Dedifferentiated amniotic fluid mesenchymal stem cell (primary cell): ENCODE measurements at regions not wholly inside any gene's neighbourhood (a gene's known extent, or its start where the extent isn't known, plus 50 kb on each side); places are given as distances from the start of the nearest gene placed in this dataset.
"Not testable (repeated sequence)": the region's sequence is repeated elsewhere in the genome, so short reads cannot be mapped to it uniquely, and the experiment has no call there.

ENCODE experiments used
- DNase-seq: peaks from one replicate; pipeline ENCODE4 v3.0.0-alpha.2; 2016; ENCODE audit errors: extremely low spot score

DNA sequence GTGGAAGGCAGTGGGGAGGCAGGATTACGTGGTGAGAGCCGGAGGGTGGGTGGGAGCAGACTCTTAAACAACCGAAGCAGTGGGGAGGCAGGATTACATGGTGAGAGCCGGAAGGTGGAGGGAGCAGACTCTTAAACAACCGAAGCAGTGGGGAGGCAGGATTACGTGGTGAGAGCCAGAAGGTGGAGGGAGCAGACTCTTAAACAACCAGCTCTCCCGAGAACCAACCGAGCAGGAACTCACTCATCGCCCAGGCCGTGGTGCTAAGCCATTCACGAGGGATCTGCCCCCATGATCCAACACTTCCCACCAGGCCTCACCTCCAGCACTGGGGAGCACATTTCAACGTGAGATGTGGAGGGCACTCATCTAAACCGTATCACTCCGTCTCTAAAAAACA lies 87.7 kb downstream of the RTP5 start:
- no peak for DNase-seq

DNA sequence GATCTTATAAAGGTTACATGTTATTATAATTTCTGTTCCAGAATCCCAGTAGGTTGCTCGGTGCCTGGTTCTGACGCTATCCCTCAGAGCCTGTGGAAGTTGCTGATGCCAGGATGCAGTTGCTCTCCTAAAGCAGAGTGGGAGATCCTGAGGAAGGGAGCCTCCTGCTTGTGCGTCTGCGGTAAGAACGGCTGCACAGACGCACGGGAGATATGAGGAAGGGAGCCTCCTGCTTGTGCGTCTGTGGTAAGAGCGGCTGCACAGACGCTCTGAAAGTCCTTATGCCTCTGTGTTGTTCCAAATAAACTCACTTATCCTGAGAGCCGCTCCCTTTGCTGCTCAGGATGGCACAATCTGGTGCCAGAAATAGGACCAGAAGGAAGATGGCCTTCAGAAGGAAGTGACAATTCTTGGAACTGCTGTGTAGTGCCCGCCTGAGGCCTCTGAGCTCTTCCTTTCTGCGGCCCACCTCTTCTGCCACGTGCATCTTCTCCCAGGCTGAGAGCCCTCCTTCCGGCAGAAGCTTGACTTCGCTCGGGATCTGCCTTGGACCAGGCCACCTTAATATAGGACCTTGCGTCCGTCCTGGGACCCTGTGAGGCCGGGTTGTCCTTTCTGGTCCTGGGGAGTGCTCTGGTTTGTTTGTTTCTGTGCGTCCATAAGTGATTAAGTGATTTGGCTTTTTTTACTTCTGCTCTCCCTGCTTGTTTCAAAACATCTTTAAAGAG lies 89.5 kb downstream of the RTP5 start:
- no peak for DNase-seq

DNA sequence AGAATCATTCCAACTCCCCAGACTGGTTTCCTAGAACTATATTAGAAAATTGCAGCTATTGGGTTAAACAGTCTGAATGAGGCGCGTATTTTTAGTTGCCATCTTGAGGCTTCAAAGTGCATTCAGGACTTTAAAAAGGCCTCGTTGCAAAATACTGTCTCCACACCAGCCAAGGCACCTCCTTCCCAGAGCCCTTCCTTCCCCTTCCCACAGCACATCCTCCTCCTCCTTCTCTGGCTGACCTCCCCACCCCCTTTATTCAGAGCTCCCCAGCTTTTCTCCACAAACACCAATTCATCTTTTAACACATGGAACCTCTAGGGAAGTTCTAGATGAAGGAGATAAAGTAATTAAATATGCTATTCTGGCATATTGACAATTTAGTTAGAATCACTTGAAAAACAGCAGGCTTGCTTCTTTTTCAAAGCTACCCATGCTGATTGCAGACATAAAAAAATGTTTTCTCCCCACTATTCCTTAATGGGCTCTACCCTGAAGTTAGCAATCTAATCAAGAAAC lies 90.3 kb downstream of the RTP5 start:
- no peak for DNase-seq

DNA sequence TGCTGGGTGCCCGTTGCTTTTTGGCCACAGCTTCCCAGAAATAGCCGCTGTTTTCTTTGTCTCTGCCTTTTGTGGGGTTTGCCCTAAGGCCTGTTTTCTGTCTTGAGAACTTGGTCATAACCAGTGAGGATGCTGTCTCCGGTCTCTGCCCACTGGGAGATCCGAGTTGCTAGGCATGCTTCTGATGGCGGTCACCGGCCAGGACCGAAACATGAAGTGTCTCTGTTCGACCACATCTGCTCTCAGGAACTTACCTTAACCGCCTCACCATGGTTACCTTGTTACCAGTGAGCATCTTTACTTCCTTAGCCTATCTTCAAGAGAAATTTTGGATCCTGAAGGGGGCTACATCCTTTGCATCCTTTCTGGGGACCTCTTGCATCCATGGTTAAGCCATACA lies 91.9 kb downstream of the RTP5 start:
- DNase-seq, result no peak

DNA sequence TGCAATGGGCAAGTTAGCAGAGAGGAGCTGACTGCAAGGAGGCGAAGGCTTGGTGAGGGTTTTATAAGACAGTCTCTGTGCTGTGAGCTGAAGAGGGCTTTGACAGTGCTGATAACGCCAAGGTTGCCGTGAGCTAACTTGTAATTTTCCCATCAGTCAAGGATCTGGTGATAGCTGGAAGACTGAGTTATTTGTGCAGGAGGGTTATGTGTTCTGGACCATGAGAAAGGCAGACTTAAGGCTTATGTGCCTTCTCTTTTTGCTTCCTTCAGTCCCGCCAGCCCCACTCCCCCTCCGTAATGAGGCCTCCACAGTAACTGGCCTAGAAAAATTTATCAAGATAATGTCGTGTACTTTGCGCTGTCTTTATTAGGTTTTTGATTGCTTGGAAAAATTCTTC lies 94.6 kb downstream of the RTP5 start:
- no peak for DNase-seq

DNA sequence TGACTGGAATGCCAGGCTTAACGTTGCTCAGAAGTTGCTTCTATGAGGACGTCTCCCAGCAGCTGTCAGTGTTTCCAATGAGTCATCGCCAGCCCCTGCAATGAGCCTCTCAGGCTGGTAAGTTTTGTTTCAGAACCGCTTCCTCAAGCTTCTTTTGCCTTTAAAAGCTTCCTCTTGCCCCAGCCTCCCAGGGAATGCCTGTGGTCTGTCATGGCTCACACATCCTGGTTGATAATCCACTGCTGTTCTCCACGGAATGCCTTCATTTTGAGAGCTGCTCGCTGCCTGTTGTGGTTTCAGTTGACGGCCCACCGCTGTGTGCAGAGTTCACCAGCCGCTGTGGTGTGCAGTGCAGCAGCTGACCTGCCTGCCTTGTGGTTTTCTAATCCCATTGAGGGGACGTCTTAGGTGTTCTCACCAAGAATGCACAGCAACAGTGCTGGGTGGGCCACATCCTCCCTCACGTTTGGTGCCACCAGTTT lies 96.4 kb downstream of the RTP5 start:
- peak; percentile 96 for DNase-seq

DNA sequence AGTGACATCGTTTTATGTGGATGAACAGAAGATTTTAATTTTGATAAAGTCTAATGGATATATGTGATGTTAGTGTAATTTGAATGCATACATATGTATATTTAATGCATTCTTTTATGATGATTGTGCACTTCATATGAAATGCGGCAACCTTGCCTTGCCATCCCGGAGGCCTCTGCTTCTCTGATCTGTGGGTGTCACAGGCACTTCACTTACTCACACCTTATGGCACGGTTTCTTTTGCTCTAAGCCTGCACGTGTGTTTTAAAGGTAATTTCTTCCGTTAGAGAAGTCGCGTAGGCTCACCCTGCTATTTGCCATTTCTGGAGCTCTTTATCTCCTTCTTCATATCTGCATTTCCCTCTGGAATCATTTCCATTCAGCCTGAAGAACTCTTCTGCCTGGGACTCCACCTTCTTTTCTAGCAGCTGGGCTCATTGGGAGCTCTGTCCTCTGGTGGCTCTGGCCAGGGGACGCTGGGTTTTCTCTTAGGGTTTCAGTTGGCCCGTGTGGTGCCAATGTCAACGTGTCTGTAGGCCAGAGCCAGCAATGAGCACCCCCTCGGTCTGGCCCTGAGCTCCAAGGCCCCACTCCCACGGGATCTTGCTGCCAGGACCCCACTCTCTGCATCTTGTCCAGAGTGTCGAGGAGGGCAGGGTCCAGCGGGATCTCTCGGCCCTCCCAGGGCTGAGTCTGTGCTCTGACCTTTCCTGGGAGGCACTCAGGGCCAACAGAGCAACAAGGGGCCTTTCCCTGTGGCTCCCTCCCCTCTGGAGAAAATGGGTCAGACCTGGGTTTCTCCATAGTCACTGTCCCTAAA lies 97.3 kb downstream of the RTP5 start:
- no peak for DNase-seq

DNA sequence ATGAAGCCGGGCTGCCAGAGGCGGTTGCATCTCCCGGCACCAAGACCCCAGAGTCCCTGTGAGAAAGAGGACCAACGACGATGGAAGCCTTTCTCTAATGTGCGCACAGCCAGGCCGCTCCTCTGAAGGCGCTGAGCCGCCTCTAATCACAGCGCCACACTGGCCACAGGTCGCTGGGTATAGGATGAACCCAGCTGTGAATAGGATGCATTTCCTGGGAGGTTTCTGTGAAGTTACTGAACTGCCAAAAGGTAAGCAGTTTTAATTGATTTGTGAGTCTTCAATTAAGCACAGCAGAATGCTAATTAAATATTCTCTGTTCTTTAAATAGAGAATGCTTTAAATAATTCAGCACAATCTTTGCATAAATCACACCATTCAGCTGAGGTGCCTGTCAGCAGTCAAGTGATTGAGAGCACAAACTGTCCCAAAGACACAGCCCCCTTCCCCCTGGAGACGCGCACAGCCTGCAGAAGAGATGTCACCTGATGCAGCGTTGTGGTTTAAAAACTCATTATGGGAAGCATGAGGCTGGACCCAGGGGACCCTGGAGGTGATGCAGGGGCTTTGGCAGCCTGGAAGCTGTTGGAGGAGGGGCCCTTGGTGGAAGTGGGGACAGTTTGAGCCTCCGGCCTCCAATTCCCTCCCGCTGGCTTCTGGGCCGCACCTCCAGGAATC lies 98.1 kb downstream of the RTP5 start:
- DNase-seq, result no peak

DNA sequence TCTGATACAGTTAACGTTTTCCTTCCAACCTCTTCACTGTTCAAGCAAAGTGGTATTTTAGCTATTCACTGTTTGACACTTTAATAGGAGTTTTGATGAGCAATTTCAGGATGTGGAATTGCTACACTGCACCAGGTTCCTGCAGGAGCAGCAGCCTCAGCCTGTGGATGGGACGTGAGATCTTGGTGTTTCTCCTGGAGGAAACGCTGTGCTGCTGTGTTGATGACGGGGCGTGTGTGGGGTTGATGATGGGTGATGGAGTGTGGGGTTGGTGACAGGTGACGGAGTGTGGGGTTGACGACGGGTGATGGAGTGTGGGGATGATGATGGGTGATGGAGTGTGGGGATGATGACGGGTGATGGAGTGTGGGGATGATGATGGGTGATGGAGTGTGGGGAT lies 98.9 kb downstream of the RTP5 start:
- no peak for DNase-seq

DNA sequence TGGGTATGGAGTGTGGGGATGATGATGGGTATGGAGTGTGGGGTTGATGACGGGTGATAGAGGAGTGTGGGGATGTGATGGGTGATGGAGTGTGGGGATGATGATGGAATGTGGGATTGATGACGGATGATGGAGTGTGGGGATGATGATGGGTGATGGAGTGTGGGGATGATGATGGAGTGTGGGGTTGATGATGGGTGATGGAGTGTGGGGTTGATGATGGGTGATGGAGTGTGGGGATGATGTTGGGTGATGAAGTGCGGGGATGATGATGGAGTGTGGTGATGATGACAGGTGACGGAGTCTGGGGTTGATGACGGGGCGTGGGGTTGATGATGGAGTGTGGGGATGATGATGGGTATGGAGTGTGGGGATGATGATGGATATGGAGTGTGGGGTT lies 99.7 kb downstream of the RTP5 start:
- not testable (repeated sequence) for DNase-seq

DNA sequence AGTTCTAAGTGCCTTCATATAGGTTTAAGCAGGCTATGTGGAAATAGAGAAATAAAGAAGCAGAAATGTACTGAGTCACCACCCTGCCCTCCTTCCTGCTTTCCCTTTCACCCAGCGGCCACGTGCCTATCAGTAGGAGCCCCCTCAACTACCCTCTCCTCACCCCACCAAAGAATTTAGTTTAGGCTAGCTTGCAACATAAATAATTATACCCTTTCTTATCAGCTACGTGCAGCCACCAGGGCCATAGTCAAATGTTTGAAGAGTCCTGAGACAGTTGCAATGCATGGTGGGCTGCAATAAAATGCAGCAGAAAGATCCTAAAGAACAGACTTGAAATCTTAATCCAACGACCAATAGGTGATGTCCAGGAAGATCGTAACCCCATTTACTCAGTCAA lies 101.2 kb downstream of the RTP5 start:
- DNase-seq, result no peak

DNA sequence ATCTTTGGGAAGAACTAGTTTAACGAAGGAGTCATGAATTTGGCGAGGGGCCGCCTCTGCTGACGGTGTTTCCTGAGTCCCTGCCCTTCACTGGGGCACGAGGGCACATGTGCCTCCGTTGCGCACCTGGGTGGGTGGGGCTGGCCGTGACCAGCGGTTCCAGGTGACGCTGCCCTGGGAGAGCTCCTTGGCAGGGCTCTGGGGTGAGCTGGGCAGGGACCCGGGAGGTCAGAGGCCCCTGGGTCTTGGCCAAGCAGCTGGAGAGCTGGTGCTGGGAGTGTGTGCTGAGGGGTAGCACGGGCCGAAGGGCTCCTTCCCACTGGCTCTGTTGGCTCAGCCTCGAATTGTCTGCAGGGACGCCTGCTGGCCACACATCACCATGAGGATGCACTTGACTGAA lies 104.6 kb downstream of the RTP5 start:
- no peak for DNase-seq

DNA sequence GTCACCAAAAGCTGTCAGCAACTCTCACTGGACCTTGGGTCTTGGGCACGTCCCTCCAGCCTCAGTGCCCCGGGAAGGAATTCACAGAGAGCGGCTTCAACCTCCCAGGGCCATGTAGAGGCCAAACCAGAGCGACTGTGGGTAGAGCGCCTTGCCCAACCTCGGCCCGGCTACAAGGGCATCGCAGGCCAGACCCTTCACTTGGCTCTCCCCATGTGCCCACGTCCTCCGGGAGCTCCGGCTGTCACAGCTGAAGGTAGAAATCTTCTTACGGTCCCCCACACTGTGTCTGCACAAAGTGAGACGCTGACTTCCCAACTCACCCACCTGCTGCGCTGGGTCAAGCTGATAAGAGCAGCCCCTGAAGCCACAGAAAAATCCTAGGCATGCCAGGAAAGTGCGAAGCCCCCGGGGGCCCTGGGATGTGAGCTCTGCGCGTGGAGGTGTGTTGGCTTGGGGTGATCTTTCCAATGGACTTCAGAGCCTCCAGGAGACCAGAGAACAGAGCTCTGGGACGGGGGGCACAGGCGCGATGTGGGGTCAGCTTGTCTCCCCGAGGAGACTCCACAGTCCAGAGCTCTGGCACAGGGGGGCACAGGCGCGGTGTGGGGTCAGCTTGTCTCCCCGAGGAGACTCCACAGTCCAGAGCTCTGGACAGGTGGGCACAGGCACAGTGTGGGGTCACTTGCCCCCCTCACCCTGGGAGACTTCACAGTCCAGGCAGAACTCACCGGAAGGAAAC lies 105.5 kb downstream of the RTP5 start:
- DNase-seq, result no peak

DNA sequence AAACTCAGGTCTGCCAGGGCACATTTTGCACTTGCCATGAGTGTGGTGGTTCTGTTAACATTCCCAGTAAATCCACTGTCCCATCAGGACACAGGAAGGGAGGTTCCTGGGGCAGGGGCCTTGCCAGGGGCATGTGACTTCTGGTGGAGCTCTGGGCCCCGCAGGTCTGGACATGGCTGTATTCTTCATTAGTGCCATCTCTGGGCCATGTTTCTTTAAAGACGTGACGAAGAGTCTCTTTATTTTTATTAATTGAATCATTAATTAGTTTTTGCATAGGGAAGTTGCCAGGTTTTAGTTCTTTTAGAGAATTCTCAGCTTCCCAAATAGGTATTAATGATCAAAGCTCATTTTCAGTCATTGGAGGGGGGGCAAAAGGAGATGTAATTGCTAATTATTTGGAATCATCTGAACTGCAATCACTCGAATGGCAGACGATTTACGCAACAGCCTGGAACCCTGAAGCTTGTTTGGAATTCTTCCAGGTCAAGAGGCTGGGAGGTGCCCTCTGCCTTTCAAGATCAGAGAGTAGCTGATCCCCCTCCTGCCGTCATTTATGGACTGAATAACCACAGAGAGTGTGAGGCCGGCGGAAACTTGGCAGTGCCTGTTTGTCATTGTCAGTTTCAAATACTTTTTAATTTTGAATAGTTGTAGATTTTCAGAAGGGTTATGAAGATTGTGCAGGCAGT lies 106.2 kb downstream of the RTP5 start:
- no peak for DNase-seq

DNA sequence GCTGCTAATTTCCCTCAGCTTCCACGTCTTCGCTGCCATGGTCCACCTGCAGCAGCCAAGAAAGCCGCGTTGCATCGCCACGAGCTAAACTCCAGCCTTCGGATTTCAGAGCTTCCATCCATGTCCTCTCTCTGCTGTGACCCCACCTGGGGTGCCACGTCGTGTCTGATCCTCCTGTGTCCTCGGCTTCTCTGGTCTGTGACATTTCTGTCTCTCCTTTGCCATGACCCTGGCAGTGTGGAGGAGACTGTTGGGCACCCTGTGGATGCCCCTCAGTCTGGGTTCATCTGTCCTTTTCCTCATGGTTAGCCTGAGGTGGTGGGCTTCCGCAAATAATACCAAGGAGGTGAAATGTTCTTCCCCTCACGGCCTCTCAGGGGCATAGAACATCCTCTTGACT lies 106.8 kb downstream of the RTP5 start:
- DNase-seq, result no peak

DNA sequence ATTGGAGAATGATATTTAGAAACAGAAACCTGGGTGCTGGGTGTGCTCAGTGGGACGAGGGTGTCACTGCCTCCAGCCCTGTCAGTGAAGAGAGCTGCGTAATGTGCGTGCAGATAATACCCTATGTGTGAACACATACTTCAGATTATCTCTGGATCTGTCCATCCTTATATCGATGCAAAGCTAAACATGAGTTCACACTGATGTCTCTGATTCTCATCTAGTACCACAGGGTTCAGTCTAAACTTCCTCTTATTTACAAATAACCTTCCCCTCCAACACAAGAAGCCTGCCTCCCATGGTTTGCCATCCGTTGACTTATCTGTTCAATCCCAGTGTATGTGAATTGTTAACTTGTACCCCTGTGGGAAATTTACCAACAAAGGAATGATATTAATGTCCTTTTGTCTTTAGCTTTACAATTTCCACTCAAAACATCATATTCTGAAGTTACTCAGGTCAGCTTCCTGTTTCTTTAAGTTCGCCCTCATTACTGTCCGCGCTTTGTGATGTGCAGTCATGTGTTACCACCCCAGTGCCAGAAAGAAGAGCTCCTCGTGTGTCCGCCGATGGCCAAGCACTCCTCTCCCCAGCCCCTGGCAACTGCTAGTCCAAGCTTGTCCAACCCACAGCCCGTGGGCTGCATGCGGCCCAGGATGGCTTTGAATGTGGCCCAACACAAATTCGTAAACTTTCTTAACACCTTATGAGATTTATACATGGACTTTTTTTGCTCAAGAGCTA lies 108.2 kb downstream of the RTP5 start:
- DNase-seq, result no peak

DNA sequence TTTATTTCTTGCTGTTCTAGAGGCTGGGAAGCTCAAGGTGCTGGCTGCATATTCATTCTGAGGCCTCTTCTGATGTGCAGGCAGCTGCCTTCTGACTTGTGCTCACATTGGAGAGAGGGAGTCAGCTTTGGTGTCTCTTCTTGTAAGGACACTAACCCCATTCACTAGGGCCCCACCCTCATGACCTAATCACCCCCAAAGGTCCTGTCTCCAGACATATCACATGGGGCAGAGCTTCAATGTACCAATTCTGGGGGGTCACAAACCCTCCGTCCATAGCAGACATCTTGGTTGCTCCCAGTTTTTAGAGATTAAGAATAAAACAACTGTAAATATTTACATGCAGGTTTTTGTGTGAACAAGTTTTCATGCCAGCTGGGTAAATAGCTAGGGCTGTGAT lies 109.1 kb downstream of the RTP5 start:
- DNase-seq, result no peak

DNA sequence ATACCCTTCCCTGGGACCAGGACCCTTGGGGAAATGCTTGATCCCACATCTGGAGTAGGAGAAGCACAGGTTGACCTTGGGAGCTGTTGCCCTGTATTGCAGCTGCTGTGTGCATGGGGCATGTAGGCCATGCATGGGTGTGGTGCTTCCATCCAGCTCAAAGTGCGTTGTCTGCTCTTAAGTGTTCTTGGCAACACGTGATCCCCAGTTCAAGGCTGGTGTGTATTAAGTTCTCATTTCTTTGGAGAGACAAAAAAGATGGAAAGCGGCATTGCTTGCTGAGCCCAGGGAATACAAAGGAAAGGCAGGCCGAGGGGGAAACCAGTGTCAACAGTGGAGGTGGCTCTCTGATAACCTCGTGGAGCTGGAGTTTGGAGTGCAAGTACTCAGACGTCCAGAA lies 110.7 kb downstream of the RTP5 start:
- no peak for DNase-seq

DNA sequence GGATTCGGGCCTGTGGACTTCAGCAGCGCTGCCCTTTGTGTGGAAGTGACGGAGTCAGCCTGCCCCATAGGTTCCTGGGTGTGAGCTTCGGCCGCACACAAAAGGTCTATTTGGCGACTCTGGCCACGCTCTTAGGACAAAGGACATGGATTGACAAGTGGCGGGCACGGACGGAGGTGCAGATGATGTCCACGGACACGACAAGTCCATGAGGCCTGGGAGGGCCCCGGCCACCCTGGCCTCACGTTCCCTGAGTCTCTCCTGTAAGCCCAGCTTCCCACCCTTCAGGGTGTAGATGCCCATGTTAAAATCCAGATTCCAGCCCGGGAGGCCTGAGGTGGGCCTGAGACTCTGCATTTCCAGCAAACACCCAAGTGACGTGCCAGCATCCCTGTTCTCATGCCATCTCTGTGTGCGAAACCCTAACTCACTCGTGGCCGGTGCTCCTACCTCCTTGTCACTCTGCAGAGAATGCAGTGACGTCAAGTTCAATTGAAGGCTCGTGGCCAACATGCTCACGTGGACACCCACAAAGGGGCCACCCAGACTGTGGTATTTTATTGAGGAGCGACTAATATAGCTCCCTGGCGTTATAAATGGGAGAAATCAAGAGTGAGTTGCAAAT lies 111.7 kb downstream of the RTP5 start:
- DNase-seq, result no peak
